Endodermal cell (in vitro differentiated cells): ENCODE measurements at regions not wholly inside any gene's neighbourhood (a gene's known extent, or its start where the extent isn't known, plus 50 kb on each side); places are given as distances from the start of the nearest gene placed in this dataset.

ENCODE experiments used
- DNase-seq: peaks from one replicate; pipeline ENCODE4 v3.0.0-alpha.2; 2017
- H3K27ac ChIP-seq: 2 replicates; pipeline ENCODE4 v1.5.1; 2013; ENCODE audit warnings: mild to moderate bottlenecking, low read depth, low read length, moderate library complexity
- H3K27me3 ChIP-seq: 2 replicates; pipeline ENCODE4 v1.6.1; 2013; ENCODE audit warnings: mild to moderate bottlenecking, low read length, moderate library complexity; ENCODE audit not compliant: insufficient read depth, control insufficient read depth, poor library complexity, severe bottlenecking
- H3K36me3 ChIP-seq: 2 replicates; pipeline ENCODE4 v1.7.0; 2013; ENCODE audit warnings: mild to moderate bottlenecking, low read length, moderate library complexity; ENCODE audit not compliant: control insufficient read depth, insufficient read depth
- H3K4me1 ChIP-seq: one replicate; pipeline ENCODE4 v1.7.0; 2013; ENCODE audit warnings: low read length; ENCODE audit not compliant: control insufficient read depth, insufficient read depth
- H3K4me3 ChIP-seq: 2 replicates; pipeline ENCODE4 v1.5.1; 2013; ENCODE audit warnings: mild to moderate bottlenecking, low read length, moderate library complexity
- H3K9ac ChIP-seq: 2 replicates; pipeline ENCODE4 v1.6.1; 2013; ENCODE audit warnings: mild to moderate bottlenecking, low read length, moderate library complexity; ENCODE audit not compliant: poor library complexity, severe bottlenecking; ENCODE audit errors: extremely low read depth
- H3K9me3 ChIP-seq: 2 replicates; pipeline ENCODE4 v1.6.1; 2013; ENCODE audit warnings: mild to moderate bottlenecking, low read length, moderate library complexity; ENCODE audit not compliant: control insufficient read depth
- H3K27ac Mint-ChIP-seq: 2 replicates; pipeline ENCODE4 v1.8.0; 2020; ENCODE audit warnings: mixed read lengths
- H3K27me3 Mint-ChIP-seq: 2 replicates; pipeline ENCODE4 v1.8.0; 2021; ENCODE audit warnings: mild to moderate bottlenecking, mixed read lengths; ENCODE audit not compliant: insufficient read depth
- H3K36me3 Mint-ChIP-seq: 2 replicates; pipeline ENCODE4 v1.8.0; 2020; ENCODE audit warnings: low read depth, mixed read lengths
- H3K4me1 Mint-ChIP-seq: 2 replicates; pipeline ENCODE4 v1.8.0; 2020; ENCODE audit warnings: mixed read lengths
- H3K4me3 Mint-ChIP-seq: 2 replicates; pipeline ENCODE4 v1.8.0; 2020; ENCODE audit warnings: mild to moderate bottlenecking, moderate library complexity, mixed read lengths
- H3K9me3 Mint-ChIP-seq: 2 replicates; pipeline ENCODE4 v1.8.0; 2020; ENCODE audit warnings: mild to moderate bottlenecking, mixed read lengths
- CTCF ChIP-seq: fragments of 200-600 bp; sonication (generic); conservative IDR thresholded peaks from 2 replicates; pipeline ENCODE4 v1.5.0; 2021; ENCODE audit warnings: antibody characterized with exemption, mild to moderate bottlenecking
- WGBS, 2 experiments: methylation state at CpG; one replicate each; pipeline versions ENCODE4 v1.1.5 to v1.1.7; 2013; ENCODE audit warnings: missing lambda C conversion rate in 2 of 2, mixed read lengths in 1 of 2; ENCODE audit not compliant: insufficient coverage in 1 of 2, insufficient read length in 1 of 2; 5-methylcytosine and 5-hydroxymethylcytosine counted together

DNA sequence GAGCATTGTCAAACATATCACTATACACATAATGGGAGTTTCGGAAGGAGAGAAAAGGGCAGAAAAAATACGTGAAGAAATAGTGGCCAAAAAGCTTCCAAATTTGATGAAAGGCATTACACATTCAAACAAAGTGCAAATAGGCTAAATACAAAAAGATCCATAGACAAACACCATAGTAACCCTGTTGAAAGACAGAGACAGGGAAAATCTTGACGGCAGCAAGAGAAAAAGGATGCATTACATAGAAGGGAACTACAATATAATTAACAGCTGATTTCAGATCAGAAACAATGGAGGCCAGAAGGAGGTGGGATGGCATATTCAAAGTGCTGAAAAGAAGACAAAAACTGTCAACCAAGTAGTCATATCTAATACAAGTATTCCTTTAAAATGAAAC lies 170.8 kb downstream of the MRPL14 start:
- peaks cover 12% of the 10 kb centered on the region for H3K9me3 Mint-ChIP-seq
- H3K36me3 ChIP-seq, result no peaks in the 10 kb centered on the region
- peaks cover 4% of the 10 kb centered on the region for H3K36me3 Mint-ChIP-seq
- no peak for TF ChIP-seq CTCF
- no peak overlapping the region for H3K4me3 Mint-ChIP-seq
- peaks cover 22% of the 10 kb centered on the region for H3K9me3 ChIP-seq
- whole genome bisulfite sequencing, 2 experiments, result 86 to 100% methylated on average over 1 to 3 of the region's 3 CpGs
- peaks cover 4% of the 10 kb centered on the region for H3K4me1 ChIP-seq
- H3K27me3 Mint-ChIP-seq, result peaks cover 6% of the 10 kb centered on the region
- H3K27ac Mint-ChIP-seq, result no peak overlapping the region
- H3K4me1 Mint-ChIP-seq, result peaks cover 9% of the 10 kb centered on the region
- DNase-seq, result no peak
- no peak overlapping the region for H3K9ac ChIP-seq
- H3K4me3 ChIP-seq, result no peak overlapping the region
- H3K27me3 ChIP-seq, result peaks cover 5% of the 10 kb centered on the region
- H3K27ac ChIP-seq, result no peak overlapping the region

DNA sequence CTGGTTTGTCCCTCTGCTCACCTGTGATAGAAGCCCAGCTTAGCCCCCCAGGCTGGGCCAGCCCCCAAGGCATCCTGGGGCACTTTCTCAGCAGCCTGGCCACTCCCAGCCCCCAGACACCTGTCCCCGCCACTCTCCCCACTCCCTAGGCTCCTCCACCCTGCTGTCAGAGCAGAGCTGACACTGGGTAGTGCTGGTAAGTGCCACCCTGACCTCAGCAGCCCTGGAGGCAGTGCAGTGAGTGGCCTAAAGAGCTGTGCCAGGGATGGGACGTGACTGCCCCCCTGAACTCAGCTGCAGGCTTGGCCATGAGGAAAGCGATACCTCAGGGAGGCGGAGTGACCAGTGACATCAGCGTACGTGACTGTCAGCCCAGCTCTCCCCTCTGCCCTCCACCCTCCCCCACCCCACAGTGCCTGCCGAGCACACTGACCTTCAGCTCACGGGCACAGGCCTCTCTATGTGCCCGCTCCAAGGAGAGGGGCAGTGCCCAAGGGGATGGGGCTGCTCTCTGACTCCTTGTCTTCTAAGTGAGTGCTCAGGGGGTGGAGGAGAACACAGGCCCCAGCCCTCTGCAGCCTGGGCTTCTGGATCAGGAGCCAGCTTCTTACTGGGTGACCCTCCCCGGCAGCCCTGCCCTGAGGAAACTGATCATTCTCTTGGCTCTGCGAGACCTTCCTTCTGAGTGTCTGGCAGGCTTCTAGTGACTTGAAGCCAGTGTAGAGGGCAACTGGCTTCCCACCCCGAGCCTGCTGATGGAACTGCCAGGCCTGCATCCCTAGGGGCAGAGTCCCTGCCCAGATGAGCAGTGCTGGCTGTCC lies 172.7 kb downstream of the MRPL14 start:
- Mint-ChIP-seq H3K4me3 (no peak overlapping the region), H3K27me3 (peaks cover 6% of the 10 kb centered on the region), H3K36me3 (peaks cover 4% of the 10 kb centered on the region), H3K9me3 (peaks cover 12% of the 10 kb centered on the region), H3K4me1 (peaks cover 20% of the 10 kb centered on the region), H3K27ac (no peak overlapping the region)
- Histone ChIP-seq H3K4me3 (no peak overlapping the region), H3K9ac (no peak overlapping the region), H3K27ac (no peak overlapping the region), H3K4me1 (peaks cover 10% of the 10 kb centered on the region), H3K9me3 (peaks cover 22% of the 10 kb centered on the region), H3K27me3 (peaks cover 5% of the 10 kb centered on the region), H3K36me3 (no peaks in the 10 kb centered on the region)
- no peak for TF ChIP-seq CTCF
- peak; percentile 38 for DNase-seq
- WGBS, 2 experiments, result 92% methylated on average over 4 to 12 of the region's 12 CpGs

- no peaks in the 10 kb centered on the region for H3K27me3 ChIP-seq
- H3K27me3 Mint-ChIP-seq, result no peaks in the 10 kb centered on the region
- DNase-seq, result peak; percentile 87
- no peak overlapping the region for H3K9ac ChIP-seq
- no peak overlapping the region for H3K4me3 Mint-ChIP-seq
- H3K9me3 Mint-ChIP-seq, result peaks cover 12% of the 10 kb centered on the region
- H3K36me3 ChIP-seq, result no peaks in the 10 kb centered on the region
- TF ChIP-seq CTCF, result peak; percentile 80
- peaks cover 23% of the 10 kb centered on the region for H3K4me1 Mint-ChIP-seq
- no peak overlapping the region for H3K4me3 ChIP-seq
- no peak overlapping the region for H3K27ac ChIP-seq
- H3K27ac Mint-ChIP-seq, result no peak overlapping the region
- WGBS, 2 experiments, result 79 to 82% methylated on average over 7 to 8 of the region's 8 CpGs
- H3K4me1 ChIP-seq, result peaks cover 17% of the 10 kb centered on the region
- peaks cover 4% of the 10 kb centered on the region for H3K36me3 Mint-ChIP-seq
- peaks cover 22% of the 10 kb centered on the region for H3K9me3 ChIP-seq
These were observed 173.4 kb downstream of the MRPL14 start for GRCh38 chr6:43953794-43954310.
